IMR-90 (cell line): ENCODE measurements at regions not wholly inside any gene's neighbourhood (a gene's known extent, or its start where the extent isn't known, plus 50 kb on each side); places are given as distances from the start of the nearest gene placed in this dataset.

Experiments
- ATAC-seq: fragments of 200-7000 bp; cut with Tn5 transposase; 2 replicates; pipeline ENCODE4 v1.9.1; 2020; ENCODE audit warnings: low read depth, mild to moderate bottlenecking, moderate library complexity
- BruUV-seq: library from RNA; stranded (reverse); fragments of 400-500 nt; replicated peaks from 2 replicates; lab custom pipeline; 2021; lab: Mats Ljungman, UMichigan
- CTCF ChIA-PET: fragments of 300-600 bp; formaldehyde crosslinking; extraction: SDS; loops from one replicate; lab custom pipeline; 2021; ENCODE audit warnings: antibody characterized with exemption; lab: Yijun Ruan, JAX
- POLR2A ChIA-PET: fragments of 300-600 bp; sonication (Branson Sonifier 250); formaldehyde crosslinking; loops from one replicate; lab custom pipeline; 2022; ENCODE audit warnings: antibody characterized with exemption; ENCODE audit not compliant: unreplicated experiment; lab: Charles Lee
- DNase-seq: peaks from one replicate; pipeline ENCODE4 v3.0.0; 2013
- H2AFZ ChIP-seq: replicated peaks from 2 replicates; pipeline ENCODE3; 2013; ENCODE audit warnings: low read length, mild to moderate bottlenecking; ENCODE audit not compliant: poor library complexity
- H2AK5ac ChIP-seq: 2 replicates; pipeline ENCODE4 v1.6.1; 2013; ENCODE audit warnings: low read depth, low read length, inconsistent platforms
- H2AK9ac ChIP-seq: replicated peaks from 2 replicates; pipeline ENCODE3; 2013; ENCODE audit warnings: mild to moderate bottlenecking, low read depth, low read length, moderate library complexity; ENCODE audit not compliant: poor library complexity
- H2BK120ac ChIP-seq: 2 replicates; pipeline ENCODE4 v1.6.1; 2013; ENCODE audit warnings: low read depth, low read length, inconsistent platforms
- H2BK15ac ChIP-seq: 3 replicates; pipeline ENCODE4 v1.6.1; 2013; ENCODE audit warnings: low read depth, low read length, inconsistent platforms
- H2BK20ac ChIP-seq: 2 replicates; pipeline ENCODE4 v1.6.1; 2013; ENCODE audit warnings: low read depth, mild to moderate bottlenecking, inconsistent platforms, low read length, moderate library complexity
- H2BK5ac ChIP-seq: 2 replicates; pipeline ENCODE4 v1.6.1; 2013; ENCODE audit warnings: mild to moderate bottlenecking, low read depth, low read length, inconsistent platforms; ENCODE audit not compliant: poor library complexity, severe bottlenecking
- H3K14ac ChIP-seq: replicated peaks from 2 replicates; pipeline ENCODE4 v1.6.1; 2013; ENCODE audit warnings: low read depth, low read length, inconsistent platforms
- H3K18ac ChIP-seq: 2 replicates; pipeline ENCODE4 v1.6.1; 2013; ENCODE audit warnings: low read depth, low read length, control low read depth
- H3K23ac ChIP-seq: 2 replicates; pipeline ENCODE4 v1.6.1; 2013; ENCODE audit warnings: low read depth, low read length, inconsistent platforms
- H3K27ac ChIP-seq: 2 replicates; pipeline ENCODE4 v1.5.1; 2013; ENCODE audit warnings: mild to moderate bottlenecking, control low read depth, low read length; ENCODE audit not compliant: insufficient read depth
- H3K27me3 ChIP-seq: 2 replicates; pipeline ENCODE4 v1.6.1; 2013; ENCODE audit warnings: low read length; ENCODE audit not compliant: control insufficient read depth, insufficient read depth
- H3K36me3 ChIP-seq: 2 replicates; pipeline ENCODE4 v1.6.1; 2013; ENCODE audit warnings: low read length, mixed read lengths; ENCODE audit not compliant: control insufficient read depth, insufficient read depth
- H3K4ac ChIP-seq: 2 replicates; pipeline ENCODE4 v1.6.1; 2013; ENCODE audit warnings: low read depth, low read length, inconsistent platforms
- H3K4me1 ChIP-seq: 2 replicates; pipeline ENCODE4 v1.6.1; 2013; ENCODE audit warnings: low read length, mixed read lengths; ENCODE audit not compliant: control insufficient read depth, insufficient read depth
- H3K4me2 ChIP-seq: 2 replicates; pipeline ENCODE4 v1.6.1; 2013; ENCODE audit warnings: low read depth, mild to moderate bottlenecking, control low read depth, low read length, moderate library complexity
- H3K4me3 ChIP-seq: 2 replicates; pipeline ENCODE4 v1.5.1; 2013; ENCODE audit warnings: low read depth, mild to moderate bottlenecking, control low read depth, low read length, moderate library complexity; ENCODE audit not compliant: insufficient read depth
- H3K56ac ChIP-seq: 2 replicates; pipeline ENCODE4 v1.6.1; 2013; ENCODE audit warnings: low read length, inconsistent platforms; ENCODE audit not compliant: insufficient read depth; ENCODE audit errors: extremely low read depth
- H3K79me1 ChIP-seq, 2 experiments: 2 replicates each; pipeline ENCODE4 v1.6.1; 2013; ENCODE audit warnings: low read length in 2 of 2, inconsistent platforms in 1 of 2, low read depth in 1 of 2
- H3K9ac ChIP-seq: 2 replicates; pipeline ENCODE4 v1.6.1; 2013; ENCODE audit warnings: low read depth, low read length, control low read depth
- H3K9me1 ChIP-seq: 2 replicates; pipeline ENCODE4 v1.6.1; 2013; ENCODE audit warnings: low read length, inconsistent platforms; ENCODE audit not compliant: insufficient read depth
- H3K9me3 ChIP-seq: 2 replicates; pipeline ENCODE4 v1.6.1; 2013; ENCODE audit warnings: low read length; ENCODE audit not compliant: control insufficient read depth, insufficient read depth
- H4K20me1 ChIP-seq: 2 replicates; pipeline ENCODE4 v1.6.1; 2013; ENCODE audit warnings: low read length, inconsistent platforms; ENCODE audit not compliant: insufficient read depth
- H4K5ac ChIP-seq: 2 replicates; pipeline ENCODE4 v1.6.1; 2013; ENCODE audit warnings: mild to moderate bottlenecking, low read depth, low read length, control low read depth
- H4K8ac ChIP-seq, 2 experiments: 2 replicates each; pipeline ENCODE4 v1.6.1; 2013; ENCODE audit warnings: low read depth in 2 of 2, low read length in 2 of 2, control low read depth in 1 of 2, inconsistent platforms in 1 of 2
- H4K91ac ChIP-seq: 2 replicates; pipeline ENCODE4 v1.6.1; 2013; ENCODE audit warnings: low read depth, low read length, inconsistent platforms; ENCODE audit not compliant: insufficient read depth
- WGBS, 2 experiments: methylation state at CpG; one replicate each; pipeline versions ENCODE4 v1.1.5 to v1.1.7; 2013; ENCODE audit warnings: missing lambda C conversion rate in 2 of 2; ENCODE audit not compliant: insufficient read length in 1 of 2; ENCODE audit errors: extremely low coverage in 2 of 2; 5-methylcytosine and 5-hydroxymethylcytosine counted together
- dilution Hi-C: fragments of 300-500 bp; cut with HindIII; formaldehyde crosslinking; loops from one replicate; pipeline ENCODE4 v1.14.3; 2018; ENCODE audit warnings: low sequenced_read_pairs; ENCODE audit not compliant: unreplicated experiment
- in situ Hi-C: fragments of 300-500 bp; cut with MboI; formaldehyde crosslinking; loops from 3 replicates; pipeline ENCODE4 v1.14.3; 2019; ENCODE audit warnings: low sequenced_read_pairs, inconsistent platforms, mixed read lengths
- intact Hi-C: fragments of 100-400 bp; cut with micrococcal nuclease; formaldehyde crosslinking; loops from 2 replicates; pipeline ENCODE4 v1.10.0; 2022
- TF ChIP-seq, protein P1 (sequence below): fragments of 150-350 bp; IDR thresholded peaks from 2 replicates; pipeline ENCODE4 v1.6.1; 2017; ENCODE audit warnings: mild to moderate bottlenecking, antibody characterized with exemption, low read length, low read depth

DNA sequence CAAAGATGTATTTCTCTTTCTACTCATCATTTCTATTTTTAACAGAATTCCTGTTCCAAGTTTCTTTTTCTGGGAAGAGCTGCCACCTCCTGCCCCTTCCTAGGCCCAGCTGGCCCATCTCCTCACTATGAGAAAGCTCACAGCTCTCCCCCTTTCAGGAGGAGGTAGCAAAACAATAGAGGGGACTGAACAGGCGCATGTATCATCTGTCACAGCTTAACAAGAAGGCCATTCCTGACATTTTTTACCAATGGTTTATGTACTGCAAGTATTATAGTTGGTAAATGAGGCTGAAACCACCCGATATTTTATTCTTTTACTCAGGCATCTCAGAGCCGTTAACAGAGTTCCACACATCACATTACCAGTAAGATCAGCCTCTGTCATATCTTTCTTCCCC, 103.7 kb upstream of the MTHFD1L start:
- Histone ChIP-seq H2AK5ac (no peak overlapping the region), H3K9ac (no peak overlapping the region), H2BK15ac (no peak overlapping the region), H3K18ac (no peak overlapping the region), H3K4me1 (no peaks in the 10 kb centered on the region), H2BK120ac (no peak overlapping the region), H4K8ac (no peak overlapping the region), H3K79me1 (no peaks in the 10 kb centered on the region), H3K27ac (no peak overlapping the region), H3K9me1 (no peaks in the 10 kb centered on the region), H3K14ac (no peak overlapping the region), H3K4me2 (no peak overlapping the region), H3K4me3 (no peak overlapping the region), H2BK5ac (no peak overlapping the region), H3K36me3 (no peaks in the 10 kb centered on the region), H4K20me1 (no peaks in the 10 kb centered on the region), H3K9me3 (no peaks in the 10 kb centered on the region), H4K5ac (no peak overlapping the region), H2BK20ac (no peak overlapping the region), H4K91ac (no peak overlapping the region), H3K56ac (no peak overlapping the region), H3K23ac (no peak overlapping the region), H2AFZ (no peak overlapping the region), H3K4ac (no peak overlapping the region), H2AK9ac (no peak overlapping the region), H3K27me3 (no peaks in the 10 kb centered on the region; the same call in 1 of the 2 replicates)
- dilution Hi-C loops: no loop called here
- DNase-seq (no peak), ATAC-seq (no peak)
- POLR2A ChIA-PET: no interaction called here
- BruUV-seq: no TSS peak
- no CpG with 5 or more reads among the region's 3 CpGs for WGBS, 2 experiments
- CTCF ChIA-PET: interaction anchor here (0.7 kb wide), 1 partner anchor 24 kb away, joined by 6 read pairs; no protein-coding TSS in a partner anchor
- intact Hi-C loops: no loop called here
- TF ChIP-seq, protein P1, sequence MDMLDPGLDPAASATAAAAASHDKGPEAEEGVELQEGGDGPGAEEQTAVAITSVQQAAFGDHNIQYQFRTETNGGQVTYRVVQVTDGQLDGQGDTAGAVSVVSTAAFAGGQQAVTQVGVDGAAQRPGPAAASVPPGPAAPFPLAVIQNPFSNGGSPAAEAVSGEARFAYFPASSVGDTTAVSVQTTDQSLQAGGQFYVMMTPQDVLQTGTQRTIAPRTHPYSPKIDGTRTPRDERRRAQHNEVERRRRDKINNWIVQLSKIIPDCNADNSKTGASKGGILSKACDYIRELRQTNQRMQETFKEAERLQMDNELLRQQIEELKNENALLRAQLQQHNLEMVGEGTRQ: no peak
- in situ Hi-C loops: no loop called here
